ENCODE measurements at regions not wholly inside any gene's neighbourhood (a gene's known extent, or its start where the extent isn't known, plus 50 kb on each side); places are given as distances from the start of the nearest gene placed in this dataset.

DNA sequence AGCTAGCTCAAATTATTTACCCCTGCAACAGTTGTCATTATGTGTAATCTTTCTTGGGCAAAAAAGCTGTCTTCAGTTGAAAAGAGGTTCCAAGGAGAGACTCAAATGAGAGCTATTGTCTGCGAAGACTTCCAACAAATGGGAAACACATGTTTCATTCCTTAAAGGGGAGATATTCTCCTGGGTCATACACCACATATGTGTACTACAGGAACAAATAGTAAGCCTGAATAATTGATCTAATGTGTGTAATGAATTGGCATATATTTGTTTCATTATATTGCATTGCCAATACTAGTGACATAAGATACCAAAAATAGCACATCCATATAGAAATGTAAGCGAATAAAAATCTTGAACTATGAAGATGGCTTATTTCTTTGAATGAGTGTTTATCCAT lies 950.9 kb upstream of the NDST4 start:
- H3K27ac ChIP-seq: no peak overlapping the region

DNA sequence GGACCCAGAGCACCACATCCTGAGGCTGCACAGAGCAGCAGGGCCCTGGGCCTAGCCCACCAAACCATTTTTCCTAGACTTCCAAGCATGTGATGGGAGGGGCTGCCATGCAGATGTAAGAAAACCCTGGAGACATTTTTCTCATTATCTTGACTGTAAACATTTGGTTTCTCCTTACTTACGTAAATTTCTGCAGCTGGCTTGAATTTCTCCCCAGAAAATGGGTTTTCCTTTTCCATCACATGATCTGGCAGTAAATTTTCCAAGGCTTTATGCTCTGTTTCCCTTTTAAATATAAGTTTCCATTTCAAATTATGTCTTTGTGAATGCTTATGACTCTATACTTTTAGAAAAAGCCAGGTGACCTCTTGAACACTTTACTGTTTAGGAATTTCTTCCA lies 945.9 kb upstream of the NDST4 start:
- no peaks in the 10 kb centered on the region for H3K4me1 ChIP-seq (replicated peaks)
- TF ChIP-seq, protein P1, sequence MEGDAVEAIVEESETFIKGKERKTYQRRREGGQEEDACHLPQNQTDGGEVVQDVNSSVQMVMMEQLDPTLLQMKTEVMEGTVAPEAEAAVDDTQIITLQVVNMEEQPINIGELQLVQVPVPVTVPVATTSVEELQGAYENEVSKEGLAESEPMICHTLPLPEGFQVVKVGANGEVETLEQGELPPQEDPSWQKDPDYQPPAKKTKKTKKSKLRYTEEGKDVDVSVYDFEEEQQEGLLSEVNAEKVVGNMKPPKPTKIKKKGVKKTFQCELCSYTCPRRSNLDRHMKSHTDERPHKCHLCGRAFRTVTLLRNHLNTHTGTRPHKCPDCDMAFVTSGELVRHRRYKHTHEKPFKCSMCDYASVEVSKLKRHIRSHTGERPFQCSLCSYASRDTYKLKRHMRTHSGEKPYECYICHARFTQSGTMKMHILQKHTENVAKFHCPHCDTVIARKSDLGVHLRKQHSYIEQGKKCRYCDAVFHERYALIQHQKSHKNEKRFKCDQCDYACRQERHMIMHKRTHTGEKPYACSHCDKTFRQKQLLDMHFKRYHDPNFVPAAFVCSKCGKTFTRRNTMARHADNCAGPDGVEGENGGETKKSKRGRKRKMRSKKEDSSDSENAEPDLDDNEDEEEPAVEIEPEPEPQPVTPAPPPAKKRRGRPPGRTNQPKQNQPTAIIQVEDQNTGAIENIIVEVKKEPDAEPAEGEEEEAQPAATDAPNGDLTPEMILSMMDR (IDR thresholded peaks at IDR 0.05): no peak
- TF ChIP-seq POLR2A (IDR thresholded peaks at IDR 0.05) (no peak), POLR2AphosphoS5 (IDR thresholded peaks at IDR 0.05) (no peak)
- intact Hi-C loops (cut with DNase I): no loop called here
- no peak overlapping the region for H3K4me3 ChIP-seq
- no peak overlapping the region for H3K27ac ChIP-seq
- H3K27me3 ChIP-seq (replicated peaks; ENCODE audit: insufficient read depth): no peaks in the 10 kb centered on the region
- no peaks in the 10 kb centered on the region for H3K36me3 ChIP-seq
- 42% methylated on average over 1 of the region's 1 CpG for WGBS
- H3K9me3 ChIP-seq: no peaks in the 10 kb centered on the region
- DNase-seq (ENCODE audit: low spot score): no peak

More for the DNA sequence above, 950.9 kb upstream of the NDST4 start:
- no peaks in the 10 kb centered on the region for H3K36me3 ChIP-seq
- no peaks in the 10 kb centered on the region for H3K27me3 ChIP-seq (replicated peaks; ENCODE audit: insufficient read depth)
- no peak overlapping the region for H3K4me3 ChIP-seq
- intact Hi-C loops (cut with DNase I): no loop called here
- 92% methylated on average over 2 of the region's 2 CpGs for WGBS
- no peaks in the 10 kb centered on the region for H3K9me3 ChIP-seq
- H3K4me1 ChIP-seq (replicated peaks): no peaks in the 10 kb centered on the region
- TF ChIP-seq POLR2AphosphoS5 (IDR thresholded peaks at IDR 0.05): no peak
- no peak for TF ChIP-seq POLR2A (IDR thresholded peaks at IDR 0.05)
- TF ChIP-seq, protein P1 (IDR thresholded peaks at IDR 0.05): no peak
- no peak for DNase-seq (ENCODE audit: low spot score)

DNA sequence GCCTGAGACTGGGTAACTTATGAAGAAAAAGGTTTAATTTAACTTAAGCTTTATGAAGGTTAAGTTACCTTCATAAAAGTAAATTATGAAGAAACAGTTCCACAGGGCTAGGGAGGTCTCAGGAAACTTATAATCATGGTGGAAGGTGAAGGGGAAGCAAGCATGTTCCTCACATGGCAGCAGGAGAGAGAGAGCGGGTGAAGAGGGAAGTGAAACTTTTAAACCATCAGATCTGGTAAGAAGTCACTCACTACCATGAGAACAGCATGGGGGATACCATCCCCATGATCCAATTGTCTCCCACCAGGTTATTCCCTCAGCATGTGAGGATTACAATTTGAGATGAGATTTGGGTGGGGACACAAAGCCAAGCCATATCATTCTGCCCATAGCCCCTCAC lies 944.7 kb upstream of the NDST4 start:
- no peaks in the 10 kb centered on the region for H3K27me3 ChIP-seq (replicated peaks; ENCODE audit: insufficient read depth)
- no peak overlapping the region for H3K27ac ChIP-seq
- H3K36me3 ChIP-seq: no peaks in the 10 kb centered on the region
- TF ChIP-seq, protein P1 (IDR thresholded peaks at IDR 0.05): no peak
- intact Hi-C loops (cut with DNase I): no loop called here
- H3K4me1 ChIP-seq (replicated peaks): no peaks in the 10 kb centered on the region
- H3K4me3 ChIP-seq: no peak overlapping the region
- no peak for DNase-seq (ENCODE audit: low spot score)
- WGBS: 88% methylated on average over 1 of the region's 1 CpG
- no peaks in the 10 kb centered on the region for H3K9me3 ChIP-seq

DNA sequence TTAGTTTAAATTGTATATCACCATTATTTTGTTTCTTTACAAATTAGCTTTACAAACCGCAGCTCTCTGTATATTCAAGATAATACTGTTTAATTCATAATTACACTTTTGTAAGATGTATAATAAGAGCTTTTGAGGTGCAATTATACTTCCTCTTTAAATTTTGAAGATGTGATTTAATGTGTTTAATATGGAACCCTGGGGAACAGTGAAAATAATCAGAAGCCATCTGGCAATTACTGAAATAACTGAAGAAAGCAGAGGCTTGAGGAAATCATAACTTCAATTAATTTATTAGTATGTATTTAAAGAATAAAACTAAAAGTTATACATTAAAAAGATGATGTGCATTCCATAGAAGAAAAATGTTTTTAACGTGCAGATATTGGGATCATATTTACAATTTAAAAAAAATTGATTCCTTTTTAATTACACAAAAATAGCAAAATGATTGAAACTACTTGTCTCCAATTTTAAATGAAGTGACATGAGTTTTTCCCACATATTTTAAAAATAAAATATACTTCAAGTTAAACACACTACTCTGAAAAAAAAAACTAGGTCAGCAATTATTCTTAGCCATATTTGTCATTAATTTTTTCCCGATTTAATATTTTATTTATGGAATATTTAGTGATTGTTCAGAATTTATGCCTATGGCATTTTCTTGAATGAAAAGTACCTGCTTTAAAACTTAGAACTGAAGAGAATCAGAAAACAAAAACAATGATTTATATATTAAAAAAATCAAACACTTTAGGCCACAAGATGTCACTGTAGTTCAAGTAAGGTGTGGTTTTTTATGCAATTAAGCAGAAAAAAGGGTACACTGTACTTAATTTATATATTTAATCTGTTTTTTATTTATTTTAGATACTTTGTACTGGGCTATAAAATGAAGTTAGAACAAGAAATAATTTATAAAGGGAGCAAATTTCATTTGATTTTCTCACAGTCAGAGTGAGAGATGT lies 942.7 kb upstream of the NDST4 start:
- H3K4me3 ChIP-seq: no peak overlapping the region
- DNase-seq (ENCODE audit: low spot score): no peak
- no peaks in the 10 kb centered on the region for H3K4me1 ChIP-seq (replicated peaks)
- intact Hi-C loops (cut with DNase I): no loop called here
- H3K27me3 ChIP-seq (replicated peaks; ENCODE audit: insufficient read depth): no peaks in the 10 kb centered on the region
- H3K27ac ChIP-seq: no peak overlapping the region
- H3K9me3 ChIP-seq: no peaks in the 10 kb centered on the region
- 59% methylated on average over 3 of the region's 3 CpGs for WGBS
- TF ChIP-seq POLR2AphosphoS5 (IDR thresholded peaks at IDR 0.05) (no peak), POLR2A (IDR thresholded peaks at IDR 0.05) (no peak)
- TF ChIP-seq, protein P1 (IDR thresholded peaks at IDR 0.05): no peak
- no peaks in the 10 kb centered on the region for H3K36me3 ChIP-seq

DNA sequence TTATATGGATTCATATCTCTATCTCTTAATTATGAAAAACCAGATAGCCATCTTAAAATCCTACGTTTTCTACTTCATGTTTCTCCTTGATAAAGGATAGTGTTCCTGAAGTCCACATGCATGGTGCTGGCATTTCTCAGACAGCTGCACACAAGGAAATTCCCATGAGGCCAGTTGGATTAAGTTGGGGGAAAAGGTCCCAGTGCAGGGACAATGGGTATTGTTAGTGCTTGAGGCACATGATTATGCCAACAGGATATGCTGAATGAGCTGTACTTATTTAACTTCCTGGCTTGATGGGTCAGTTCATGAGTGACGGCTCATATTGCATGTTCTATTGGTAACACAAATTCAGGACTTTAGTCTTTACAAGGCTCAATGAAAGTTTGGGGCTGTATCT lies 913.9 kb upstream of the NDST4 start:
- H3K9me3 ChIP-seq: no peaks in the 10 kb centered on the region
- H3K36me3 ChIP-seq: no peaks in the 10 kb centered on the region
- no peak for DNase-seq (ENCODE audit: low spot score)
- no peaks in the 10 kb centered on the region for H3K4me1 ChIP-seq (replicated peaks)
- no peak overlapping the region for H3K4me3 ChIP-seq
- TF ChIP-seq POLR2AphosphoS5 (IDR thresholded peaks at IDR 0.05) (no peak), POLR2A (IDR thresholded peaks at IDR 0.05) (no peak)
- TF ChIP-seq, protein P1 (IDR thresholded peaks at IDR 0.05): no peak
- 73% methylated on average over 2 of the region's 2 CpGs for WGBS
- no peak overlapping the region for H3K27ac ChIP-seq
- no peaks in the 10 kb centered on the region for H3K27me3 ChIP-seq (replicated peaks; ENCODE audit: insufficient read depth)
- intact Hi-C loops (cut with DNase I): no loop called here
